H1 (cell line): ENCODE measurements at regions not wholly inside any gene's neighbourhood (a gene's known extent, or its start where the extent isn't known, plus 50 kb on each side); places are given as distances from the start of the nearest gene placed in this dataset.

Experiments
- CTCF ChIA-PET: fragments of 300-600 bp; sonication (Branson Sonifier 250); formaldehyde crosslinking; loops from one replicate; lab custom pipeline; 2021; ENCODE audit not compliant: partially characterized antibody; lab: Charles Lee
- POLR2A ChIA-PET: fragments of 300-600 bp; sonication (Branson Sonifier 250); formaldehyde crosslinking; loops from one replicate; lab custom pipeline; 2021; ENCODE audit warnings: inconsistent platforms; ENCODE audit not compliant: partially characterized antibody; lab: Charles Lee
- DNase-seq, 2 experiments: peaks; one replicate each; pipeline versions ENCODE4 v3.0.0 to v3.0.0-alpha.2; 2010 to 2022; ENCODE audit warnings: low spot score in 2 of 2, low read depth in 1 of 2, mixed read lengths in 1 of 2
- FAIRE-seq: peaks from 2 replicates; lab custom pipeline; 2011; peaks lifted over from hg19 to GRCh38; lab: Jason Lieb, UNC
- H2AFZ ChIP-seq: 2 replicates; pipeline ENCODE4 v1.8.1; 2012; ENCODE audit warnings: low read length, inconsistent platforms
- H2AK5ac ChIP-seq: 2 replicates; pipeline ENCODE4 v1.6.1; 2013; ENCODE audit warnings: low read depth, low read length
- H2BK120ac ChIP-seq: replicated peaks from 2 replicates; pipeline ENCODE3; 2013; ENCODE audit warnings: low read depth, low read length, inconsistent platforms
- H2BK12ac ChIP-seq: 2 replicates; pipeline ENCODE4 v1.6.1; 2013; ENCODE audit warnings: low read depth, low read length
- H2BK15ac ChIP-seq: 2 replicates; pipeline ENCODE4 v1.6.1; 2013; ENCODE audit warnings: low read length
- H2BK20ac ChIP-seq: 2 replicates; pipeline ENCODE4 v1.6.1; 2013; ENCODE audit warnings: low read length
- H2BK5ac ChIP-seq: 2 replicates; pipeline ENCODE4 v1.6.1; 2013; ENCODE audit warnings: low read depth, low read length
- H3K14ac ChIP-seq: 2 replicates; pipeline ENCODE4 v1.6.1; 2013; ENCODE audit warnings: inconsistent platforms; ENCODE audit not compliant: insufficient read length
- H3K18ac ChIP-seq: 2 replicates; pipeline ENCODE4 v1.6.1; 2013; ENCODE audit warnings: low read length; ENCODE audit errors: extremely low read depth
- H3K23ac ChIP-seq: 2 replicates; pipeline ENCODE4 v1.6.1; 2013; ENCODE audit warnings: inconsistent platforms; ENCODE audit not compliant: insufficient read length
- H3K23me2 ChIP-seq: 2 replicates; pipeline ENCODE4 v1.6.1; 2013; ENCODE audit warnings: low read depth, low read length
- H3K27ac ChIP-seq: 2 replicates; pipeline ENCODE4 v1.6.1; 2011; ENCODE audit warnings: low read depth, low read length, inconsistent platforms
- H3K27me3 ChIP-seq, 4 experiments: replicated peaks in 1 of 4; 1 replicate in 1 of 4; 2 replicates in 3 of 4; pipeline versions ENCODE4 v1.6.1 to v1.8.1; 2011 to 2013; ENCODE audit warnings: low read length in 3 of 4, mild to moderate bottlenecking in 3 of 4, inconsistent platforms in 2 of 4, mixed read lengths in 2 of 4, moderate library complexity in 1 of 4; ENCODE audit not compliant: control insufficient read depth in 3 of 4, insufficient read depth in 3 of 4; ENCODE audit errors: extremely low read depth in 1 of 4
- H3K36me3 ChIP-seq, 4 experiments: 2 replicates each; pipeline versions ENCODE4 v1.6.1 to v1.8.1; 2011 to 2013; ENCODE audit warnings: mild to moderate bottlenecking in 4 of 4, low read length in 3 of 4, moderate library complexity in 2 of 4, control low read depth in 1 of 4, inconsistent platforms in 1 of 4; ENCODE audit not compliant: insufficient read depth in 4 of 4, control insufficient read depth in 2 of 4
- H3K4ac ChIP-seq: replicated peaks from 2 replicates; pipeline ENCODE3; 2013; ENCODE audit warnings: low read length, low read depth, mixed read lengths, inconsistent platforms; ENCODE audit not compliant: insufficient read length
- H3K4me1 ChIP-seq, 4 experiments: replicated peaks in 1 of 4; 1 replicate in 1 of 4; 2 replicates in 3 of 4; pipeline versions ENCODE4 v1.6.1 to v1.8.1; 2011 to 2013; ENCODE audit warnings: low read length in 3 of 4, inconsistent platforms in 2 of 4, mixed read lengths in 1 of 4; ENCODE audit not compliant: insufficient read depth in 4 of 4, control insufficient read depth in 3 of 4
- H3K4me2 ChIP-seq, 2 experiments: 2 replicates each; pipeline versions ENCODE4 v1.6.1 to v1.8.1; 2011 to 2013; ENCODE audit warnings: low read depth in 2 of 2, low read length in 2 of 2, control low read depth in 1 of 2, inconsistent platforms in 1 of 2, mild to moderate bottlenecking in 1 of 2; ENCODE audit not compliant: insufficient read depth in 1 of 2
- H3K4me3 ChIP-seq, 4 experiments: fragments of 200-600, 300-600 bp in 1 of 4; sonication (generic), shearing (Covaris generic), sonication (Bioruptor Twin) in 1 of 4; 2 replicates each; pipeline versions ENCODE4 v1.5.1 to v1.8.1; 2011 to 2016; ENCODE audit warnings: low read length in 4 of 4, low read depth in 3 of 4, control low read depth in 2 of 4, inconsistent platforms in 2 of 4, mild to moderate bottlenecking in 2 of 4, mixed read lengths in 1 of 4, moderate library complexity in 1 of 4; ENCODE audit not compliant: insufficient read depth in 2 of 4; ENCODE audit errors: extremely low read depth in 1 of 4
- H3K56ac ChIP-seq: replicated peaks from 2 replicates; pipeline ENCODE3; 2013; ENCODE audit warnings: low read depth, mild to moderate bottlenecking, mixed read lengths, low read length, inconsistent platforms; ENCODE audit not compliant: insufficient read length
- H3K79me1 ChIP-seq: 2 replicates; pipeline ENCODE4 v1.6.1; 2013; ENCODE audit warnings: low read depth, low read length, control low read depth
- H3K79me2 ChIP-seq, 2 experiments: 2 replicates each; pipeline versions ENCODE4 v1.6.1 to v1.8.1; 2012 to 2013; ENCODE audit warnings: low read length in 2 of 2, mild to moderate bottlenecking in 2 of 2, inconsistent platforms in 1 of 2; ENCODE audit not compliant: insufficient read depth in 2 of 2, control insufficient read depth in 1 of 2
- H3K9ac ChIP-seq, 4 experiments: replicated peaks in 1 of 4; 1 replicate in 1 of 4; 2 replicates in 3 of 4; pipeline versions ENCODE4 v1.6.1 to v1.8.1; 2011 to 2013; ENCODE audit warnings: low read depth in 3 of 4, low read length in 3 of 4, control low read depth in 2 of 4, mild to moderate bottlenecking in 2 of 4, moderate library complexity in 2 of 4, inconsistent platforms in 1 of 4; ENCODE audit errors: extremely low read depth in 1 of 4
- H3K9me3 ChIP-seq, 2 experiments: 2 replicates each; pipeline versions ENCODE4 v1.6.1 to v1.8.1; 2012 to 2013; ENCODE audit warnings: mild to moderate bottlenecking in 2 of 2, moderate library complexity in 2 of 2, control low read depth in 1 of 2, inconsistent platforms in 1 of 2, low read depth in 1 of 2, low read length in 1 of 2, mixed read lengths in 1 of 2; ENCODE audit not compliant: insufficient read depth in 2 of 2
- H4K20me1 ChIP-seq, 2 experiments: replicated peaks in 1 of 2; 2 replicates each; pipeline versions ENCODE3 to v1.8.1; 2011 to 2013; ENCODE audit warnings: inconsistent platforms in 2 of 2, low read length in 2 of 2, mild to moderate bottlenecking in 1 of 2; ENCODE audit not compliant: insufficient read depth in 2 of 2, control insufficient read depth in 1 of 2
- H4K5ac ChIP-seq: 2 replicates; pipeline ENCODE4 v1.6.1; 2013; ENCODE audit warnings: low read length, low read depth, mixed read lengths, inconsistent platforms; ENCODE audit not compliant: insufficient read length
- H4K8ac ChIP-seq: 2 replicates; pipeline ENCODE4 v1.8.0; 2013; ENCODE audit warnings: mild to moderate bottlenecking, moderate library complexity, low read length, inconsistent platforms; ENCODE audit not compliant: insufficient read depth; ENCODE audit errors: extremely low read depth
- H4K91ac ChIP-seq: replicated peaks from 2 replicates; pipeline ENCODE3; 2013; ENCODE audit warnings: low read length, mixed read lengths, inconsistent platforms; ENCODE audit not compliant: insufficient read length
- CEBPB ChIP-seq: IDR thresholded peaks from 2 replicates; pipeline ENCODE4 v1.6.1; 2012; ENCODE audit warnings: low read depth, low read length
- JUN ChIP-seq: IDR thresholded peaks from 2 replicates; pipeline ENCODE4 v1.6.1; 2011; ENCODE audit warnings: low read depth, mild to moderate bottlenecking, improper control_type of control experiment, low read length
- JUND ChIP-seq: IDR thresholded peaks from 2 replicates; pipeline ENCODE4 v1.6.1; 2011; ENCODE audit warnings: mild to moderate bottlenecking, improper control_type of control experiment, low read length
- MAX ChIP-seq: IDR thresholded peaks from 2 replicates; pipeline ENCODE4 v1.6.1; 2012; ENCODE audit warnings: inconsistent platforms
- TAF7 ChIP-seq: optimal IDR thresholded peaks from 2 replicates; pipeline ENCODE3; 2011; ENCODE audit warnings: low read depth, mild to moderate bottlenecking, inconsistent platforms, low read length, moderate library complexity, borderline replicate concordance
- WGBS, 2 experiments: shearing (Covaris generic) in 1 of 2; methylation state at CpG; one replicate each; pipeline versions ENCODE4 v1.1.6 to v1.1.7; 2013 to 2015; ENCODE audit warnings: low lambda C conversion rate in 2 of 2, mixed read lengths in 2 of 2, inconsistent platforms in 1 of 2, low coverage in 1 of 2, missing lambda C conversion rate in 1 of 2; ENCODE audit not compliant: insufficient replicate concordance in 2 of 2, insufficient coverage in 1 of 2, insufficient read length in 1 of 2; ENCODE audit errors: extremely low coverage in 1 of 2, missing lambda C conversion rate in 1 of 2; 5-methylcytosine and 5-hydroxymethylcytosine counted together
- TF ChIP-seq, protein P1 (sequence below): IDR thresholded peaks from 2 replicates; pipeline ENCODE4 v1.6.1; 2012; ENCODE audit warnings: inconsistent platforms
- TF ChIP-seq, protein P2 (sequence below): IDR thresholded peaks from 2 replicates; pipeline ENCODE4 v1.6.1; 2012; ENCODE audit warnings: low read length, inconsistent platforms

DNA sequence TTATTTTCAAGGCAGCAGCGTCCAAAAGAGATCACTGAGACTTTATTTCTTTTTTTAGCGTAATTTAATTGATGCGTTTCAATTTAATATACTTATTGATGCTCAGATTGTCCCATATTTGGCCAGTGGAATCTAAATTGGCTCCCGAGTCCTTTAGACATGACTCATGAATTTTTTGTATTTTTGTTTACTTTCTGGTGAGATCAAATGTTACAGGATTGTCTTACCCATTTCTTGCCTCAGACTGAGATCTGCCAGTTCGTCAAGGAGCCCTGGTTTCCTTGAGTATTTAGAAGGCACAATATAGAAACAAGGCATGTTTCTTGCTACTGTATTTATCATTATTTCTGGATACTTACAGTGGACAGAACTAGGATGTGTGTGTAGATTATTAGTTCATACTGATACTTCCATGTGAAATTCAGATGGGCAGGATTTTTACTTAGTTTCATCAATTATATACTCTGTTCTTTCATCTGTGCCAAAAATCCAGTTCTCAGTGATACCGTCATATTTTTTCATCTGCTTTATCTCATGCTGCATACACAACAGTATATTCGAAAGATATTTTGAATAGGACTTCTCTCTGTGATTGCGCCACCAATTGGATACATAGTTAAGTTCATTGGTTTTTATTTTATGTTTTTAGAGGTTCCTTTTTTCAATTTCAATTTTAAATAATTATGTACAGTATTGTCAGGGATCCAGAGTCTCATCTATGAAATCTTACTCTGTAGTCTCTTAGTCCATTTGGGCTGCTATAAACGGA lies 436.9 kb upstream of the C2CD4B start:
- no peak for DNase-seq
- H2BK20ac ChIP-seq: no peak overlapping the region
- H3K36me3 ChIP-seq: no peaks in the 10 kb centered on the region
- no peak overlapping the region for H3K4ac ChIP-seq
- H3K56ac ChIP-seq: no peak overlapping the region
- no peak overlapping the region for H2BK5ac ChIP-seq
- H3K23me2 ChIP-seq: no peaks in the 10 kb centered on the region
- TF ChIP-seq, protein P1, sequence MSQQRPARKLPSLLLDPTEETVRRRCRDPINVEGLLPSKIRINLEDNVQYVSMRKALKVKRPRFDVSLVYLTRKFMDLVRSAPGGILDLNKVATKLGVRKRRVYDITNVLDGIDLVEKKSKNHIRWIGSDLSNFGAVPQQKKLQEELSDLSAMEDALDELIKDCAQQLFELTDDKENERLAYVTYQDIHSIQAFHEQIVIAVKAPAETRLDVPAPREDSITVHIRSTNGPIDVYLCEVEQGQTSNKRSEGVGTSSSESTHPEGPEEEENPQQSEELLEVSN: no peak
- TF ChIP-seq JUN: no peak
- TF ChIP-seq TAF7: no peak
- TF ChIP-seq, protein P2, sequence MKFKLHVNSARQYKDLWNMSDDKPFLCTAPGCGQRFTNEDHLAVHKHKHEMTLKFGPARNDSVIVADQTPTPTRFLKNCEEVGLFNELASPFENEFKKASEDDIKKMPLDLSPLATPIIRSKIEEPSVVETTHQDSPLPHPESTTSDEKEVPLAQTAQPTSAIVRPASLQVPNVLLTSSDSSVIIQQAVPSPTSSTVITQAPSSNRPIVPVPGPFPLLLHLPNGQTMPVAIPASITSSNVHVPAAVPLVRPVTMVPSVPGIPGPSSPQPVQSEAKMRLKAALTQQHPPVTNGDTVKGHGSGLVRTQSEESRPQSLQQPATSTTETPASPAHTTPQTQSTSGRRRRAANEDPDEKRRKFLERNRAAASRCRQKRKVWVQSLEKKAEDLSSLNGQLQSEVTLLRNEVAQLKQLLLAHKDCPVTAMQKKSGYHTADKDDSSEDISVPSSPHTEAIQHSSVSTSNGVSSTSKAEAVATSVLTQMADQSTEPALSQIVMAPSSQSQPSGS: no peak
- TF ChIP-seq MAX: no peak
- no peak for TF ChIP-seq CEBPB
- no peak for TF ChIP-seq JUND
- no peak overlapping the region for H2BK12ac ChIP-seq
- no peak overlapping the region for H4K91ac ChIP-seq
- no peak overlapping the region for H3K9ac ChIP-seq
- no peak overlapping the region for H3K14ac ChIP-seq
- H2BK120ac ChIP-seq: no peak overlapping the region
- H3K79me2 ChIP-seq: no peaks in the 10 kb centered on the region
- H3K4me2 ChIP-seq: no peak overlapping the region
- WGBS, 2 experiments: 90% methylated on average over 9 of the region's 9 CpGs; no CpG with 5 or more reads in 1 of the 2 experiments
- no peak overlapping the region for H2AK5ac ChIP-seq
- no peak overlapping the region for H2BK15ac ChIP-seq
- H3K79me1 ChIP-seq: peaks cover 3% of the 10 kb centered on the region; the same call in 1 of the 2 replicates
- no peaks in the 10 kb centered on the region for H3K9me3 ChIP-seq
- no peak overlapping the region for H3K18ac ChIP-seq
- no peak overlapping the region for H3K4me3 ChIP-seq
- peaks cover 2 to 5% (median 3%) of the 10 kb centered on the region in 4 experiments; a peak in 2 of 7 replicates for H3K4me1 ChIP-seq
- H2AFZ ChIP-seq: no peak overlapping the region
- no peaks in the 10 kb centered on the region for H4K20me1 ChIP-seq
- ChIA-PET POLR2A (no interaction called here), CTCF (no interaction called here)
- FAIRE-seq: no peak
- no peak overlapping the region for H3K23ac ChIP-seq
- H4K8ac ChIP-seq: no peak overlapping the region
- no peak overlapping the region for H3K27ac ChIP-seq
- H3K27me3 ChIP-seq: no peaks in the 10 kb centered on the region
- H4K5ac ChIP-seq: no peak overlapping the region
